Trophoblast cell (in vitro differentiated cells and primary cell): ENCODE measurements at regions not wholly inside any gene's neighbourhood (a gene's known extent, or its start where the extent isn't known, plus 50 kb on each side); places are given as distances from the start of the nearest gene placed in this dataset.
A peak's percentile ranks its signal among the peaks of the same experiment; 100 is the strongest.

ENCODE experiments used
- DNase-seq, 2 donors: peaks; one replicate each; pipeline ENCODE4 v3.0.0-alpha.2; 2016
- H2AFZ ChIP-seq: 2 replicates; pipeline ENCODE4 v1.6.1; 2013; ENCODE audit warnings: low read length, moderate library complexity, mild to moderate bottlenecking; ENCODE audit not compliant: insufficient read depth, poor library complexity
- H2AK5ac ChIP-seq: 2 replicates; pipeline ENCODE4 v1.6.1; 2013; ENCODE audit warnings: mild to moderate bottlenecking, low read length
- H2BK120ac ChIP-seq: 2 replicates; pipeline ENCODE4 v1.6.1; 2013; ENCODE audit warnings: low read length, mild to moderate bottlenecking, moderate library complexity; ENCODE audit not compliant: insufficient read depth, poor library complexity
- H2BK12ac ChIP-seq: 2 replicates; pipeline ENCODE4 v1.6.1; 2013; ENCODE audit warnings: mild to moderate bottlenecking, low read length, moderate library complexity
- H2BK5ac ChIP-seq: 2 replicates; pipeline ENCODE4 v1.6.1; 2013; ENCODE audit warnings: low read length, low read depth, moderate library complexity, mild to moderate bottlenecking; ENCODE audit not compliant: poor library complexity
- H3K14ac ChIP-seq: 2 replicates; pipeline ENCODE4 v1.6.1; 2013; ENCODE audit warnings: mild to moderate bottlenecking, low read length
- H3K18ac ChIP-seq: 2 replicates; pipeline ENCODE4 v1.6.1; 2013; ENCODE audit warnings: mild to moderate bottlenecking, low read length
- H3K23ac ChIP-seq: 2 replicates; pipeline ENCODE4 v1.6.1; 2013; ENCODE audit warnings: low read length
- H3K27ac ChIP-seq: 2 replicates; pipeline ENCODE4 v1.5.1; 2013; ENCODE audit warnings: low read depth, mild to moderate bottlenecking, inconsistent platforms, low read length, moderate library complexity
- H3K27me3 ChIP-seq: 2 replicates; pipeline ENCODE4 v1.6.1; 2013; ENCODE audit warnings: inconsistent platforms, mild to moderate bottlenecking, low read length, moderate library complexity; ENCODE audit not compliant: insufficient read depth
- H3K36me3 ChIP-seq, 2 experiments: 1 replicate in 1 of 2; 2 replicates in 1 of 2; pipeline ENCODE4 v1.6.1; 2013; ENCODE audit warnings: low read length in 2 of 2, mild to moderate bottlenecking in 2 of 2, moderate library complexity in 1 of 2; ENCODE audit not compliant: insufficient read depth in 2 of 2, control insufficient read depth in 1 of 2
- H3K4ac ChIP-seq: 2 replicates; pipeline ENCODE4 v1.6.1; 2013; ENCODE audit warnings: low read depth, mild to moderate bottlenecking, low read length, moderate library complexity
- H3K4me1 ChIP-seq, 2 experiments: 1 replicate in 1 of 2; 2 replicates in 1 of 2; pipeline ENCODE4 v1.6.1; 2013; ENCODE audit warnings: low read length in 2 of 2, mild to moderate bottlenecking in 2 of 2, moderate library complexity in 1 of 2; ENCODE audit not compliant: insufficient read depth in 2 of 2, control insufficient read depth in 1 of 2
- H3K4me2 ChIP-seq: 2 replicates; pipeline ENCODE4 v1.6.1; 2013; ENCODE audit warnings: inconsistent platforms, mild to moderate bottlenecking, low read length, moderate library complexity
- H3K4me3 ChIP-seq: 2 replicates; pipeline ENCODE4 v1.5.1; 2013; ENCODE audit warnings: mild to moderate bottlenecking, low read depth, low read length, inconsistent platforms
- H3K79me1 ChIP-seq: one replicate; pipeline ENCODE4 v1.6.1; 2013; ENCODE audit warnings: low read length
- H3K79me2 ChIP-seq: 2 replicates; pipeline ENCODE4 v1.6.1; 2013; ENCODE audit warnings: low read length, mild to moderate bottlenecking; ENCODE audit not compliant: control insufficient read depth, insufficient read depth, poor library complexity
- H3K9ac ChIP-seq: 2 replicates; pipeline ENCODE4 v1.6.1; 2013; ENCODE audit warnings: mild to moderate bottlenecking, low read length
- H3K9me3 ChIP-seq: 2 replicates; pipeline ENCODE4 v1.6.1; 2013; ENCODE audit warnings: low read depth, mild to moderate bottlenecking, control low read depth, inconsistent platforms, low read length; ENCODE audit not compliant: insufficient read depth
- H4K12ac ChIP-seq: 2 replicates; pipeline ENCODE4 v1.6.1; 2013; ENCODE audit warnings: low read depth, mild to moderate bottlenecking, low read length, moderate library complexity
- H4K8ac ChIP-seq: 2 replicates; pipeline ENCODE4 v1.6.1; 2013; ENCODE audit warnings: low read depth, mild to moderate bottlenecking, low read length, moderate library complexity
- H4K91ac ChIP-seq: one replicate; pipeline ENCODE4 v1.6.1; 2013; ENCODE audit warnings: low read depth, mild to moderate bottlenecking, low read length, moderate library complexity
- WGBS: extraction: QIAGEN DNeasy Blood & Tissue Kit; methylation state at CpG from one replicate; pipeline ENCODE4 v1.1.7; 2013; ENCODE audit warnings: missing lambda C conversion rate; ENCODE audit not compliant: insufficient read length, insufficient coverage; ENCODE audit errors: extremely low coverage; 5-methylcytosine and 5-hydroxymethylcytosine counted together

DNA sequence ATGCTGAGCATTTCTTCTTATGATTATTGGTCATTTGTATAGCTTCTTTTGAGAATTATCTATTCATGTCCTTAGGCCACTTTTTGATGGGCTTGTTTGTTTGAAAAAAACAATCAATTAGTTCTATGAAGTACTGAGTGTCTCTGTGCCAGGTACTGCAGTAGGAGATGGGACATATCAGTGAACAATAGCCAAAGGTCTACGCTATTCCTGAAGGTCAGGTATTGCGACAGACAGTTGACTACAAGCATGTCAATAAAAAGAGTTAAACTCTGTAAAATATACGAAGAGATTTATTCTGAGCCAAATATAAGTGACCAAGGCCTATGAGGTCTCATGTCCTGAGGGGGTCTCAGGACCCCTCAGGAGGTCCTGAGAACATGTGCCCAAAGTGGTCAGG is 122.1 kb upstream of the NFE2L3 start:
- no peak overlapping the region for H3K27ac ChIP-seq
- no peak overlapping the region for H3K14ac ChIP-seq
- H4K12ac ChIP-seq, result no peak overlapping the region
- H3K79me2 ChIP-seq, result no peaks in the 10 kb centered on the region
- H2AFZ ChIP-seq, result no peak overlapping the region
- H2AK5ac ChIP-seq, result no peak overlapping the region
- no peak overlapping the region for H3K4ac ChIP-seq
- no peak for DNase-seq
- no peak overlapping the region for H4K91ac ChIP-seq
- H3K9ac ChIP-seq, result no peak overlapping the region
- H3K9me3 ChIP-seq, result no peaks in the 10 kb centered on the region
- no peak overlapping the region for H4K8ac ChIP-seq
- H2BK12ac ChIP-seq, result no peak overlapping the region
- no peak overlapping the region for H3K23ac ChIP-seq
- WGBS, result no CpG with 5 or more reads among the region's 3 CpGs
- no peak overlapping the region for H3K4me2 ChIP-seq
- no peak overlapping the region for H2BK5ac ChIP-seq
- H3K4me3 ChIP-seq, result no peak overlapping the region
- no peaks in the 10 kb centered on the region for H3K79me1 ChIP-seq
- H3K4me1 ChIP-seq, result no peaks in the 10 kb centered on the region
- H3K18ac ChIP-seq, result no peak overlapping the region
- no peak overlapping the region for H2BK120ac ChIP-seq
- no peaks in the 10 kb centered on the region for H3K27me3 ChIP-seq
- no peaks in the 10 kb centered on the region for H3K36me3 ChIP-seq

DNA sequence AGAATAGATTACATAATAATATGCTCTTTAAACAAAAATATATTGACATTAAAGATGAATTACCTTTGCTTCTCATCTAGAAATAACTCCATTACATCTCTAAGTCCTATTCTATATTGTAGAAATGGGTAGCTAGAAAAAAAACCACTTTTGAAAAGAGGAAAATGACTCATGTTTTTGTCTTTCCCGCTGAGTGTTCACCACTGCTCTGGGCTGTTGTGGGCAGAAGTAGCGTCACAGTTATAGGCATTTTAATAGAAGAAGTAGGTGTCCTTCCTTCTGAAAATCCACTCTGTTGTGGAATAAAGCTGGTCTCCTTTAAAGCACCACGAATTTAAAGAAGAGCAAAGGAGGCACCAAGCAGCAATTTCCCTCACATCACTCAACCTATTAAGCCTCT is 117.6 kb upstream of the NFE2L3 start:
- H4K8ac ChIP-seq, result no peak overlapping the region
- H3K23ac ChIP-seq, result no peak overlapping the region
- no peak overlapping the region for H3K4me2 ChIP-seq
- no peaks in the 10 kb centered on the region for H3K79me2 ChIP-seq
- no peaks in the 10 kb centered on the region for H3K4me1 ChIP-seq
- DNase-seq, result no peak
- no peaks in the 10 kb centered on the region for H3K36me3 ChIP-seq
- no peak overlapping the region for H3K14ac ChIP-seq
- no peak overlapping the region for H2BK120ac ChIP-seq
- no peak overlapping the region for H2BK5ac ChIP-seq
- no peaks in the 10 kb centered on the region for H3K9me3 ChIP-seq
- WGBS, result no CpG with 5 or more reads among the region's 3 CpGs
- no peak overlapping the region for H3K9ac ChIP-seq
- H3K27ac ChIP-seq, result no peak overlapping the region
- H2AK5ac ChIP-seq, result no peak overlapping the region
- no peak overlapping the region for H2AFZ ChIP-seq
- H3K4ac ChIP-seq, result no peak overlapping the region
- no peak overlapping the region for H3K4me3 ChIP-seq
- no peaks in the 10 kb centered on the region for H3K27me3 ChIP-seq
- H3K18ac ChIP-seq, result no peak overlapping the region
- H3K79me1 ChIP-seq, result no peaks in the 10 kb centered on the region
- no peak overlapping the region for H4K12ac ChIP-seq
- no peak overlapping the region for H4K91ac ChIP-seq
- H2BK12ac ChIP-seq, result no peak overlapping the region

GRCh38 chr7:26035552-26035951 is 116.4 kb upstream of the NFE2L3 start:
- no peaks in the 10 kb centered on the region for H3K36me3 ChIP-seq
- no peaks in the 10 kb centered on the region for H3K4me1 ChIP-seq
- no peak overlapping the region for H4K12ac ChIP-seq
- no peaks in the 10 kb centered on the region for H3K9me3 ChIP-seq
- no peak overlapping the region for H2AK5ac ChIP-seq
- H2AFZ ChIP-seq, result no peak overlapping the region
- no peaks in the 10 kb centered on the region for H3K79me1 ChIP-seq
- no peak overlapping the region for H3K4me3 ChIP-seq
- no peak overlapping the region for H4K91ac ChIP-seq
- no peak overlapping the region for H3K27ac ChIP-seq
- no peak overlapping the region for H2BK12ac ChIP-seq
- H3K4ac ChIP-seq, result no peak overlapping the region
- H2BK120ac ChIP-seq, result no peak overlapping the region
- no peak overlapping the region for H4K8ac ChIP-seq
- peak; percentile 7 to 67 for DNase-seq
- H3K27me3 ChIP-seq, result no peaks in the 10 kb centered on the region
- H3K23ac ChIP-seq, result no peak overlapping the region
- no peak overlapping the region for H2BK5ac ChIP-seq
- no peak overlapping the region for H3K18ac ChIP-seq
- H3K4me2 ChIP-seq, result no peak overlapping the region
- no peaks in the 10 kb centered on the region for H3K79me2 ChIP-seq
- H3K9ac ChIP-seq, result peak overlapping the region; percentile 6
- H3K14ac ChIP-seq, result no peak overlapping the region

DNA sequence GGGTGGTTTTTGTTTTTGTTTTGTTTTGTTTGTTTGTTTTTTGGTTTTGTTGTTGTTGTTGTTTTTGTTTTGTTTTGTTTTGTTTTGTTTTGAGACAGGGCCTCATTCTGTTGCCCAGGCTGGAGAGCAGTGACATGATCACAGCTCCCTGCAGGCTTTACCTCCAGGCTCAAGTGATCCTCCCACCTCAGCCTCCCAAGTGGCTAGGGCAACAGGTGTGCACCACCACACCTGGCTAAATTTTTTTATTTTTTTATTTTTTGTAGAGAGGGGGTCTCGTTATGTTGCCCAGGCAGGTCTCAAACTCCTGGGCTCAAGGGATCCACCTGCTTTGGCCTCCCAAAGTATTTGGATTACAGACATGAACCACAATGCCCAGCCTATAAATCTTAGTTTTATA is 115.9 kb upstream of the NFE2L3 start:
- H2AFZ ChIP-seq, result no peak overlapping the region
- no peaks in the 10 kb centered on the region for H3K36me3 ChIP-seq
- H3K27ac ChIP-seq, result no peak overlapping the region
- H4K91ac ChIP-seq, result no peak overlapping the region
- H3K27me3 ChIP-seq, result no peaks in the 10 kb centered on the region
- H4K12ac ChIP-seq, result no peak overlapping the region
- no peak overlapping the region for H3K14ac ChIP-seq
- no peak for DNase-seq
- H3K9ac ChIP-seq, result no peak overlapping the region
- no peak overlapping the region for H3K18ac ChIP-seq
- H2BK5ac ChIP-seq, result no peak overlapping the region
- H2AK5ac ChIP-seq, result no peak overlapping the region
- H3K4me3 ChIP-seq, result no peak overlapping the region
- no peak overlapping the region for H2BK12ac ChIP-seq
- no peak overlapping the region for H3K4ac ChIP-seq
- WGBS, result no CpG with 5 or more reads among the region's 1 CpG
- H3K9me3 ChIP-seq, result no peaks in the 10 kb centered on the region
- no peak overlapping the region for H2BK120ac ChIP-seq
- H3K4me1 ChIP-seq, result no peaks in the 10 kb centered on the region
- no peak overlapping the region for H4K8ac ChIP-seq
- no peak overlapping the region for H3K4me2 ChIP-seq
- no peaks in the 10 kb centered on the region for H3K79me2 ChIP-seq
- H3K23ac ChIP-seq, result no peak overlapping the region
- no peaks in the 10 kb centered on the region for H3K79me1 ChIP-seq
